AG04450 (cell line): ENCODE measurements at regions not wholly inside any gene's neighbourhood (a gene's known extent, or its start where the extent isn't known, plus 50 kb on each side); places are given as distances from the start of the nearest gene placed in this dataset.

Source experiments
- CTCF ChIA-PET: fragments of 300-600, 350-600 bp; formaldehyde crosslinking; extraction: SDS; loops from one replicate; lab custom pipeline; 2022; ENCODE audit warnings: antibody characterized with exemption, inconsistent platforms; lab: Charles Lee
- POLR2A ChIA-PET: fragments of 350-600 bp; formaldehyde crosslinking; extraction: SDS; loops from one replicate; lab custom pipeline; 2021; ENCODE audit warnings: antibody characterized with exemption, inconsistent platforms; lab: Yijun Ruan, JAX
- DNase-seq: peaks from one replicate; pipeline ENCODE4 v3.0.0-alpha.2; 2011; ENCODE audit warnings: low read depth, low spot score
- H3K27ac ChIP-seq: one replicate; pipeline ENCODE4 v1.5.1; 2012; ENCODE audit warnings: low read depth, low read length, control low read depth
- H3K27me3 ChIP-seq: one replicate; pipeline ENCODE4 v1.6.0; 2012; ENCODE audit warnings: low read length; ENCODE audit not compliant: control insufficient read depth, insufficient read depth
- H3K4me3 ChIP-seq: 2 replicates; pipeline ENCODE4 v1.5.1; 2011; ENCODE audit warnings: mild to moderate bottlenecking, low read depth, low read length, control low read depth
- H3K9me3 ChIP-seq: 2 replicates; pipeline ENCODE4 v1.5.1; 2012; ENCODE audit warnings: low read length; ENCODE audit not compliant: control insufficient read depth, insufficient read depth
- TF ChIP-seq, protein P1 (sequence below): IDR thresholded peaks from 2 replicates; pipeline ENCODE4 v1.5.1; 2011; ENCODE audit warnings: low read depth, low read length, control low read depth, inconsistent platforms

DNA sequence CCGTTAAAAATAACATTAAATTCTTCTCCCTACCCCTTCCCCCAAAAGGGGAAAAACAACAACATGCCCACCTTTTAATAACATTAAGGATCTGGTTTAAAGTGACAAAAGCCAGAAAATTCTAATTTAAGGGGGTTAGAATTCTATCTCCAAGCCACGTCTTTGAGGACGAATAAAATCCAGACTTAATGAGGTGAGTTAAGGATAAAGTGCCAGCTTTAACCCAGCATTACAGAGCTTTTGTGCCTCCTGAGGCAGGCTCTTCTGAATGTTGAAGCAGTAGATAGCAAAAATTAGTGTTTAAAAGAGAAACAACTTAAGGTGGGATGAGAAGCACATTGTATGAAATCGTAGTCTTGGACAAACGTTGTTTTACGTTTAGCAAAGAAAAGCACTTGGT, 329.0 kb upstream of the MPDZ start:
- no peak for DNase-seq
- H3K9me3 ChIP-seq = no peaks in the 10 kb centered on the region

DNA sequence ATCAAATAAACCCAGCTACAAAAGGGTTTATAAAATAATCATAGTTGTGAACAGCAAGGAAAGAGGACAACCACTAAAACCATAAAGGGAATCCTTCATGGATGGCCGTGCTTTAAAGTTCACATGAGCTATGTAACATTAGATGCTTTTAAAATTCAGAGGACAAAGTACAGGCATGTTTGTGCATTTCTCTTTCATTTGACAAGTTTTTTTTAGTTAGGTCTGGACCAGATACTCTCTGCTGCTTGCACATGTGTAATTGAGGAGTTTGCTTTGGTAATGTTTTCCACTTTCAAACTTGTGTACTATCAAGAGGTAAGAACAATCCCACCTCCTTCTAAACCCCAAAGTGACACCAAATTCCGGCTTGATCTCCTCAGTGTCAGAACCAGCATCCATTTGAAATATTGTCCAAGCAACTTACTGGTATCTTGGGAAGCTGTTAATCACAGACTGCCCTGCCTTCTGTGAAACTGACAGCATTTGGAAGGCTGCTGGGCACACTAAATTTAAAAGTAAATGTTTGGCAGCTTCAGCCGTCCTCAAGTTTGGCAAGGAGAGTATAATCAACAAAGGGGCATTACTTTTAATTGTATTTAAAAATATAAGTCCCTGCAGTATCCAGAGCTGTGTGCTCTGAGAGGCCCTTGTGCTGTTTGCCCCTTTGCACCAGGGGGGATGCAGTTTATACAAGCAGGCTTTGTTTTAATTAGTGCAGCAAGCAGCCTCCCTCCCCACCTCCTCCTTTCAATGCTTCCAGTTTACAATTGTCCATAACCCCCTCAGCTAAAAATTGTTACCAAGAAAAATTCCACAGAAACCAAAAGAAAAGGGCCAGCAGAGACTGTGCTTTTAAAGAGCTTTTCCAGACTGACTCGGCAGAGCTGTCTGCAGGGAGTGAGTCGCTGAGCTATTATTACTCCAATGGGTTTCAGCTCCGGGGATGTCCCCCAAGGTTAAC, 328.3 kb upstream of the MPDZ start:
- Histone ChIP-seq H3K27ac (no peak overlapping the region), H3K27me3 (no peaks in the 10 kb centered on the region), H3K9me3 (no peaks in the 10 kb centered on the region), H3K4me3 (no peak overlapping the region)
- ChIA-PET CTCF (no interaction called here), POLR2A (no interaction called here)
- TF ChIP-seq, protein P1, sequence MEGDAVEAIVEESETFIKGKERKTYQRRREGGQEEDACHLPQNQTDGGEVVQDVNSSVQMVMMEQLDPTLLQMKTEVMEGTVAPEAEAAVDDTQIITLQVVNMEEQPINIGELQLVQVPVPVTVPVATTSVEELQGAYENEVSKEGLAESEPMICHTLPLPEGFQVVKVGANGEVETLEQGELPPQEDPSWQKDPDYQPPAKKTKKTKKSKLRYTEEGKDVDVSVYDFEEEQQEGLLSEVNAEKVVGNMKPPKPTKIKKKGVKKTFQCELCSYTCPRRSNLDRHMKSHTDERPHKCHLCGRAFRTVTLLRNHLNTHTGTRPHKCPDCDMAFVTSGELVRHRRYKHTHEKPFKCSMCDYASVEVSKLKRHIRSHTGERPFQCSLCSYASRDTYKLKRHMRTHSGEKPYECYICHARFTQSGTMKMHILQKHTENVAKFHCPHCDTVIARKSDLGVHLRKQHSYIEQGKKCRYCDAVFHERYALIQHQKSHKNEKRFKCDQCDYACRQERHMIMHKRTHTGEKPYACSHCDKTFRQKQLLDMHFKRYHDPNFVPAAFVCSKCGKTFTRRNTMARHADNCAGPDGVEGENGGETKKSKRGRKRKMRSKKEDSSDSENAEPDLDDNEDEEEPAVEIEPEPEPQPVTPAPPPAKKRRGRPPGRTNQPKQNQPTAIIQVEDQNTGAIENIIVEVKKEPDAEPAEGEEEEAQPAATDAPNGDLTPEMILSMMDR = no peak
- DNase-seq = no peak

More for the DNA sequence above, 329.0 kb upstream of the MPDZ start:
- CTCF ChIA-PET = no interaction called here
- Histone ChIP-seq H3K27me3 (no peaks in the 10 kb centered on the region), H3K27ac (no peak overlapping the region), H3K4me3 (no peak overlapping the region)
- POLR2A ChIA-PET = no interaction called here
- TF ChIP-seq, protein P1 = no peak

DNA sequence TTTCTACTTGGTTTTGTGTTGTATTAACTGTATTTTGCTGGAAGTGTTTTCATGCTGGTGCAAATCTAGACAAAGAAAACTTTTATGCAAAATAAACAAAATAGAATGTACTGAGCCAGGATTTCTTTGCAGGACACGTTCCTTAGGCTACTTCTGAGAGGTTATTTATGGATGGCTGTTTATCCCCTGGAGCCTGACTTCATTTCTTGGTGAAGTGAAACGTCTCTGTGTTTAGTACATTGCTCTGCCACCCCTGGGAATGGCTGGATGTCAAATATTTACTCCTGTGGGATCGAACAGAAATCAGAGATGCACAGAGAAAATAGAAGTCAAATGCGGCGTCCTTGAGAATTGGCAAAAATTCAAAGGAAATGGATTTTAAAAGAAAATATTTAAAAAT, 327.1 kb upstream of the MPDZ start:
- no peak overlapping the region for H3K27ac ChIP-seq
- H3K9me3 ChIP-seq = no peaks in the 10 kb centered on the region
- ChIA-PET POLR2A (no interaction called here), CTCF (no interaction called here)
- TF ChIP-seq, protein P1 = no peak
- DNase-seq = no peak
- H3K4me3 ChIP-seq = no peak overlapping the region
- no peaks in the 10 kb centered on the region for H3K27me3 ChIP-seq

DNA sequence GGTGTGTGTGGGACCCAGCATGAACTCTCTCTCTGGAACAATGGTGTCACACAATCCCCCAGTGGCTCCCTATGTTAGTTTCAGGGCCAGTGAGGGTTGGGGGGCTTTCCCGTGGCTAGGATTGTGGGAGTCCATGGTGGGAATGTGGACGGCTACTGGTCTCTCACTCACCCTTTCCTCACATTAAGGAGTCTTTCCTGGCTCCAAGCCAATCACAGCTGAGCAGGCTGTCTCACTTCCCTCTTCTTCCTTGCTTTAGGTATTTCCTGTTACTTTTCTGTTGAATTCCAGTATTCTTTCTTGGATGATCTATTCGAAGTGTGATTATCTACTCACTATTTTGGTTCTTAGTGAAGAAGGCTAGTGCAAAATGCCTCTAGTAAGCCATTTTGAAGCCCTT, 324.4 kb upstream of the MPDZ start:
- no peak for DNase-seq
- POLR2A ChIA-PET = no interaction called here
- TF ChIP-seq, protein P1 = no peak
- Histone ChIP-seq H3K27ac (no peak overlapping the region), H3K4me3 (no peak overlapping the region), H3K27me3 (no peaks in the 10 kb centered on the region), H3K9me3 (no peaks in the 10 kb centered on the region)
- CTCF ChIA-PET = no interaction called here

DNA sequence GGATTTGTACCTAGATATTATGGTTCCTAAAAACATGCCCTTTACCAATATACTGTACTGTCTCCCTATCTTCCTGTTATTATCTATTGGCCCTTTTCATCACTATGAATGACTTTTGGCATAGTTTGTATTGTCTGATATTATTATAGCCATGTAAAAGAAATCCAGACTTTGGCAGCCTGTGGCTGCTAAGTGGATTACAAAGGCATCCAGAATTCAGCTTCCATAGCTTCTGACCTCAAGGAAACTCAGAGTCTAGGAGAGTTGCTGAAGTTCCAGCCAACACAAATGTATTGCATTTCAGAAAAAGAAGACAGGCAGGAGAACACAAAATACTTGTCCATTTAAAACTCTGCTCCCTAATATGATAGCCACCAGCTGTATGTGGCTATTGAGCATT, 319.2 kb upstream of the MPDZ start:
- POLR2A ChIA-PET = no interaction called here
- no peaks in the 10 kb centered on the region for H3K27me3 ChIP-seq
- CTCF ChIA-PET = no interaction called here
- no peak for DNase-seq
- H3K27ac ChIP-seq = no peak overlapping the region
- no peak overlapping the region for H3K4me3 ChIP-seq
- H3K9me3 ChIP-seq = no peaks in the 10 kb centered on the region
- TF ChIP-seq, protein P1 = no peak
